HG03342 (cell line): ENCODE measurements at regions not wholly inside any gene's neighbourhood (a gene's known extent, or its start where the extent isn't known, plus 50 kb on each side); places are given as distances from the start of the nearest gene placed in this dataset.

ENCODE experiments used
- ATAC-seq: cut with Tn5 transposase; IDR thresholded peaks from one replicate; pipeline ENCODE4 v1.9.1; 2021; ENCODE audit warnings: mild to moderate bottlenecking, moderate library complexity; ENCODE audit not compliant: unreplicated experiment

DNA sequence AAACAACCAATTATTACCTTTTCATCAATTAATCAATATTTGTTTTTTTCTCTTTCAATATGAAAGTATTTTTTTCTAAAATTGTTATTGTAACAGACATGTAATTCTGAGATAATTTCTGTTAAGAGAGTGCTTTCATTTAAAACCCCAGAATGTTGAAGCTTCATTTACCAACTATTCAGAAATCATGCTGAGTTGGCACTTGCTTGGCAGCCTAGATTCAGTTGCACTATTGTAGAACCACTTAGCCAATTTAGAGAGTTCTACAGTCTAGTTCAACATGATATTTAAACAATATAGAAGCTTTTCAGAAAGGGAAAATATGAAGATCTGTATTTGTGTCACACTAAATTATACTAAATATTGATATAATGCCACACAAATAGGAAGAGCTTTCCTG, 56.1 kb upstream of the NKAIN2 start:
- ATAC-seq, result no peak

DNA sequence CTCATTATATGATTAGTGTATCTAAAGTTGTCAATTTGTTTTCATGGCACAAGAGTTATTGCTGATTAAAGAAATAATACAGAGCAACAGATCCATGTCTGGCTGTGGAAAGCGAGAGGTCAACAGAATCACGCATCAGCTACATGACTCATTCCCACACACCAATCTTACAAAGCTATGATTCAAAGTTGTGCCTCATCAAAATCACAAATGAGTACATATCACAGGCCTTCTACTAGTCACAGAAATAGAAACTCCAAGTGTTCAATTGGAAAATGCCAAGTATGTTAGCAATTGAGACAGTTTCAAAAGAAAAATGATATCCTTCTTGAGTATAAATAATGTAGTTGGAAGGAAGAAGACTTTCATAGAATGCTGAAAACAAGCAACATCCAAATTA, 57.8 kb upstream of the NKAIN2 start:
- no peak for ATAC-seq

DNA sequence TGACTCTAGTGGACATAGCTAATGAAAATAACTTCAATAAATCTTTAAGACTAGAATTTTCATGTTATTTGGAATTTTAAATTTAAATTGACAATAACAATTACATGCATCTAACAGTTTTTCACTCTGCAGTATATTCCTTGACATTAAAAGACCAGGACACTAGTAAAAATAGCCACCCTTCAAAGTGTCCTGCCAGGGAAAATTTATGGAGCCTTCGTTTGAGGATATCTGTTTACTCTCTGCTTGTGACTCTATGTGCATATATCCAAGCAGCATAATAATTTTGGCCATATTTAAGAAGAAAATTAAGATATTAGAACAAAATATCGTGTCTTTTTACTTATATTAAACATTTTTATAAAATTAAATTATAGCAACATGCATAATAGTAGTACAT, 58.8 kb upstream of the NKAIN2 start:
- ATAC-seq, result no peak

DNA sequence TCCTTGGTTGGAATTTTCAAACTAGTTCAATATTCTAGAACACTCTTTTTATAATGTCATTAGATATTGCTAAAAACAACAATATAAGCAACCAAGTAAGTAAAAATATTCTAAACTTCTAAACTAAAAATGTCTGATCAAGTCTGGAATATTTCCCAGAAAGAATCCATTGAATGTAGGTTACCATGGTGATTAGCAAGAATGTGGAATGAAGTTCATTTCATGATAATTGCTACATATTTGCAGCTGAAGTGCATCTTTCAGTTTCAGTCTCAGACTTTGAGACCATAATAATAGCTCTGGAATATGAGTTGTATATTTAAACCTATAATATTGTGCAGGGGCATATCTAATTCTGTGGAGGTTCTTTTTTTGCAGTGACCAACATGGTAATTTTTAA, 61.0 kb upstream of the NKAIN2 start:
- no peak for ATAC-seq

DNA sequence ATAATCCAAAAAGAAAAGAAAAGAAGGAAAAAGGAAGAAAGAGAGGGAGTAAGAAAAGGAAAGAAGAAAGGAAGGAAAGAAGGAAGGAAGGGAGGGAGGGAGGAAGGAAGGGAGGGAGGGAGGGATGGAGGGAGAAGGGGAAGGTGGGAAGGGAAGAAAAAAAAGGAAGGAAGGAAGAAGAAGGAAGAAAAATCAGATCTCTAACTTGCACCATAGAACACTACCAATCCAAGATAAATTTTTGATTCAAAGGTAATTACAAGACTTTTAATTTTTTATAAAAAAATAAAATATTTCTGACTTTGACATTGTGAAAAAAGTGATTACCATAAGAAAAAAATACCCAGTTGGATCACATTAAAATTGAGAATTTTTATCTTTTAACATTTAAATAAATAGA, 70.5 kb upstream of the NKAIN2 start:
- ATAC-seq, result no peak

DNA sequence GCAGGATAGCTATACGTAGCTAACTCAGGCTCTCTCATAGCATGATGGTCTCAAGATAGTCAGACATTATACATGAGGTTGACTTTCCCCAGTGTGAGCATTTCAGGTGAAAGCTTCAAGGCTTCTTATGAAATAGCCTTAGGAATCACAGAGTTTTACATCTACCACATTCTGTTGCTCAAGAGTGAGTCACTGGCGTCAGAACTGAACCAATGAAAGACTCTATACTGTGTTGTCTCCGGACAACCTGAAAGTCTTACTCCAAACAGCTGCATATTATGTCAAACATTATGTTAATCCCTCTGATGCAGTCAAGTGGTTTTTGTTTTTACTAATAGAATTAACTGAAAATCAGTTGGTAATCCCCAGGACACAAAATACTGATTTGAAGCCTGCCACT, 79.8 kb upstream of the TRDN start:
- no peak for ATAC-seq

DNA sequence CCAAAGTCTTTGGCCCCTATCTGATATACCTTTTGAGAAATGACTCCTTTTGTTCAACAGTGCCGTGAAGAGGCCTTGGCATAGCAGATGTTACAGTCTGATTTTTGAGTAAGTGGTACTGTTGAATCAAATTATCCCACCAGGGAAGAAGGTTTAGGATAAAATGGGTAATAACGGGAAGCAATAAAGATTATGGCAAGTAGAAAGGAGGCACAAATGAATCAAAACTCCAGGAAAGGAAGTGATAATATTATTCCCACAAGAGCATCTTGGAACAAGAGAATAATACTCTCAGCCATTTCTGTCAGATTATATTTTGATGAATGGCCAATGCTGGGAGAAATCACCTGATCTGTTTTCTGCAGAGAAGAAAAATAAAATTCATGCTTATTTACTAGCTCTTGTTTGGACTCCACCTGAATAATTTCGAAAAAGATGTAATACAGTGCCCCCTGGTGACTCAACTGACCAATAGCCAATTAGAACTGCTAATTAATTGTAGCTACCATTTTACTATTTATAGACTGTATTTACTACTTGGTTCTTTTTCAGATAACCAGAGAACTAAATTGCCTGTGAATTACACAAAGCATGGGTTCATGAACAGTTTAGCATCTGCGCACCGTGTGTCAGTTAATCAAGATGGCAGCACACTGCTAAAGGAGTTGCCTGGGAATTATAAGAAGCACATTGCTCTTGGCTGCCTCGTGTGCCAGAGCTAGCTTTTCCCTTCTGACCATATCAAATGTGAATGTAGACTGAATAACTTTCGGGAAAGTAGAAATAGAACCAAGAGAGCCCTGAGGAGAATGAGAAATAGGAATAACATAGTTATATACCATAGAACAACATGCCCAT, 78.5 kb upstream of the TRDN start:
- ATAC-seq, result peak; percentile 71

DNA sequence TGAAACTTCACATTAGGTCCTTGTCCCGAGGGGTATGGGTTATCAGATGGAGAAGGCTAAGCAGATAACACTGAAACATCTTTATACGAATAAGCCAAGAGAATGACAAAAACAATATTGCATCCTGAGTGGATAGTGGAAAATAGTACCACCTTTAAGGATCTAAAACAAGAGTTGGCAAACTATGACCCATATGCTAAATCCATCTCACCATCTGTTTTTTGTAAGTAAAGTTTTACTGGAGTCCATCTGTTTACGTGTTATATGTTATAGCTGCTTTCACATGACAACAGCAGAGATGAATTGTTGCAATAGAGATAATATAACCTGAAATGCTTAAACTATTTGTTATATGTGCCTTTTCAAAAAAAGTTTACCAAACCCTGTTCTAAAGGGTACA, 76.1 kb upstream of the TRDN start:
- ATAC-seq, result no peak

DNA sequence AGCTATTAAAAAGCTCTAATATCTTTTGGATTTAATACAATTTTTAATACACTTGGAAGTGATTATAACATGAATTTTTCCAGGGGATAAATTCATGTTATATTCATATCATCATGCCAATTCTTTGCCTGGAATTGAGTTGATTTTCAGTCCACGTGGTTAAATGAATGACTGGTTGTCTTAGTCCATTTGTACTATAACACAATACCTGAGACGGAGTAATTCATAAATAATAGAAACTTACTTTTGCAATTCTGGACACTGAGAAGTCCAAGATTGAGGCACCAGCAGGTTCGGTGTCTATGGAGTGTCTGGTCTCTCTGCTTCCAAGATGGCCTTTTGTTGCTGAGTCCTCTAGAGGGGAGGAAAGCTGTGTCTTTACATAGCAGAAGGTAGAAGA, 66.2 kb upstream of the TRDN start:
- ATAC-seq, result no peak

DNA sequence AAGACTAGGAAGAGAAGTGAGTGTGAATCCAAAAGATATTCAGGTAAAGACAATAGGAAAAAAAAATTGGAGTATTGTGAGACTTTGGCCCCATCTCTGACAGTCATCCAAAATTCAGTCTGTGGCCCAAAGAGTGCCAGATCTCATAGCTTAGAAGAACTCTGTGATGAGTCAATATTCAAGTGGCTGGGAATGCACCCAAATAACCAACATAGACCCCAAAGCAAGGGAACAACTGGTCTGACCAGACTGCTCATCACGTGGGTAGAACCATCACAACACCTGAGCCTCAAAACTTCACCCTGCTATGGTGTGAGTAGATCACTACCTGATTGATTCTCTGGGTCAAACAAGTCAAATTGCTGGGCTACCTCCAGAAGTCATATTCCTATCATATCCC, 51.1 kb upstream of the TRDN start:
- ATAC-seq, result no peak
